MM.1S (cell line): ENCODE measurements at regions not wholly inside any gene's neighbourhood (a gene's known extent, or its start where the extent isn't known, plus 50 kb on each side); places are given as distances from the start of the nearest gene placed in this dataset.

ENCODE experiments used
- CTCF ChIP-seq: fragments of 300-600 bp; sonication (generic); IDR thresholded peaks from 2 replicates; pipeline ENCODE4 v1.5.1; 2016; ENCODE audit warnings: antibody characterized with exemption, low read length, mixed read lengths
- EZH2 ChIP-seq: fragments of 300-600 bp; sonication (generic); optimal IDR thresholded peaks from 2 replicates; pipeline ENCODE3; 2017; ENCODE audit warnings: low read depth, mild to moderate bottlenecking, antibody characterized with exemption, low read length, mixed read lengths

GRCh38 chr4:187317799-187318198, 594.1 kb upstream of the FAT1 start:
- no peak for TF ChIP-seq EZH2
- no peak for TF ChIP-seq CTCF
